ENCODE measurements at regions not wholly inside any gene's neighbourhood (a gene's known extent, or its start where the extent isn't known, plus 50 kb on each side); places are given as distances from the start of the nearest gene placed in this dataset.

- Histone ChIP-seq H2AFZ (ENCODE audit: low read depth) (no peak overlapping the region), H3K36me3 (replicated peaks in 1 of 2; ENCODE audit: control insufficient read depth in 1 of 2, insufficient read depth in 2 of 2, low read length in 1 of 2) (no peaks in the 10 kb centered on the region), H3K27me3 (ENCODE audit: insufficient read depth) (no peaks in the 10 kb centered on the region), H3K4me3 (ENCODE audit: low read depth in 2 of 2, low read length in 1 of 2) (no peak overlapping the region), H3K4me2 (peak overlapping the region; percentile 17; the same call in 1 of the 2 replicates), H3K9ac (no peak overlapping the region), H4K20me1 (ENCODE audit: insufficient read depth) (no peaks in the 10 kb centered on the region), H3K79me2 (ENCODE audit: insufficient read depth) (no peaks in the 10 kb centered on the region), H3K9me3 (no peaks in the 10 kb centered on the region), H3K27ac (ENCODE audit: low read depth in 2 of 2, low read length in 1 of 2) (peak overlapping the region in 1 of 2 experiments; percentile 65; a peak in 1 of 4 replicates), H3K4me1 (ENCODE audit: control insufficient read depth in 1 of 2, insufficient read depth in 2 of 2, low read depth in 1 of 2, low read length in 1 of 2) (peaks cover 12 to 34% of the 10 kb centered on the region in 2 experiments), H3K9me2 (no peaks in the 10 kb centered on the region), H3F3A (replicated peaks; ENCODE audit: insufficient read depth) (peaks cover 21% of the 10 kb centered on the region)
- CTCF ChIA-PET, result no interaction called here
- TF ChIP-seq TCF12 (IDR thresholded peaks at IDR 0.05) (no peak), MXI1 (IDR thresholded peaks at IDR 0.05; ENCODE audit: low read depth, low read length) (no peak), MAX (IDR thresholded peaks at IDR 0.05; ENCODE audit: low read depth) (no peak), EP300 (IDR thresholded peaks at IDR 0.05; ENCODE audit: borderline replicate concordance in 1 of 2, low read depth in 1 of 2, low read length in 1 of 2) (no peak), FOSL2 (IDR thresholded peaks at IDR 0.05; ENCODE audit: borderline replicate concordance, low read depth) (no peak; the same call in 1 of the 2 replicates), GABPA (IDR thresholded peaks at IDR 0.05; ENCODE audit: low read depth) (no peak), RFX5 (IDR thresholded peaks at IDR 0.05; ENCODE audit: low read length) (no peak), NRF1 (IDR thresholded peaks at IDR 0.05; ENCODE audit: low read depth, low read length) (no peak), TEAD4 (IDR thresholded peaks at IDR 0.05; ENCODE audit: borderline replicate concordance, insufficient read depth) (no peak), FOXJ3 (CRISPR knock-in tag; IDR thresholded peaks at IDR 0.05) (no peak), CTCF (IDR thresholded peaks at IDR 0.05) (no peak), RAD21 (IDR thresholded peaks at IDR 0.05; ENCODE audit: low read length) (no peak), RXRA (IDR thresholded peaks at IDR 0.05; ENCODE audit: borderline replicate concordance, low read depth) (no peak), ELF1 (IDR thresholded peaks at IDR 0.05) (no peak)
- TF ChIP-seq, protein P1, sequence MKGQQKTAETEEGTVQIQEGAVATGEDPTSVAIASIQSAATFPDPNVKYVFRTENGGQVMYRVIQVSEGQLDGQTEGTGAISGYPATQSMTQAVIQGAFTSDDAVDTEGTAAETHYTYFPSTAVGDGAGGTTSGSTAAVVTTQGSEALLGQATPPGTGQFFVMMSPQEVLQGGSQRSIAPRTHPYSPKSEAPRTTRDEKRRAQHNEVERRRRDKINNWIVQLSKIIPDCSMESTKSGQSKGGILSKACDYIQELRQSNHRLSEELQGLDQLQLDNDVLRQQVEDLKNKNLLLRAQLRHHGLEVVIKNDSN (IDR thresholded peaks at IDR 0.05; ENCODE audit: borderline replicate concordance, low read depth), result no peak
- no peak for DNase-seq
- POLR2A ChIA-PET, result no interaction called here
- WGBS (ENCODE audit: low lambda C conversion rate), result 81% methylated on average over 3 of the region's 4 CpGs
Observed at GRCh38 chr9:88732128-88732527, 197.2 kb downstream of the NXNL2 start.

DNA sequence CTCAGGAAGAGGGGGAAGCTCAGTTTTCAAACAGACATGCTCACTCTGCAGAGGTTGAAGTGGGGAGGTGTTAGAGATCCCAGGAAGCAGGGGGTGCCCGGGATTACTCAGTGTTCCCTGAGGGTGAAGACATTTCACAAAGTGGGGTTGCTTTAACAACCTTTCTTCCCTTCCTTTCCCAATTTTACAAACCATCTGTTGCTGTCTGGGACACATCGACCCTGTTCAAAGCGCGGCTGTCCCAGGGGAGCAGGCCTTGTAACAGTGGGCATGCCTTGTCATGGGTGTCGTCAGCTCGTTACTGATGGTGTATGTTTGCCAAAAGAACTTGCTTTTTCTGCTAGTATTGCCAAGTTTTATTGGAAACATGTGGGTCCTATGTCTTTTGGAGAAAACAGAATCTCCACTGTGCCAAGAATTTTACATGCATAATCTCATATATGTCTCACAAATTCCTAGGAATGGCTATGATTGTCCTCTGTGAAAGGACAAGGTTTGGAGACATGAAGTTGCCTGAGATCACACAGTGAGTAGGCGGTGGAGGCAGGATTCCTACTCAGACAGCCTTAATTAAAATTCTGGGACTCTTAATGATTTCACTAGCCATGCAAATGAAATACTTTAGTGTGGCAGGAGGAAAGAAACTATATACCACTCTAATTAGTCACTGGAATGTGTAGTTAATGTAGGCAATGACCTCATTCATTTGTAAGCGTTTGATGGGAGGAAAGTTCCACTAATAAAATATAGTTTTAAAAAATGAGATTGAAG lies 198.9 kb downstream of the NXNL2 start:
- ChIA-PET CTCF (no interaction called here), POLR2A (no interaction called here)
- no peak overlapping the region for H3K4me3 ChIP-seq (ENCODE audit: low read depth in 2 of 2, low read length in 1 of 2)
- H3K27me3 ChIP-seq (ENCODE audit: insufficient read depth), result no peaks in the 10 kb centered on the region
- H3K9ac ChIP-seq, result no peak overlapping the region
- peaks cover 21% of the 10 kb centered on the region for H3F3A ChIP-seq (replicated peaks; ENCODE audit: insufficient read depth)
- WGBS (ENCODE audit: low lambda C conversion rate), result 74% methylated on average over 8 of the region's 8 CpGs
- no peaks in the 10 kb centered on the region for H3K36me3 ChIP-seq (replicated peaks in 1 of 2; ENCODE audit: control insufficient read depth in 1 of 2, insufficient read depth in 2 of 2, low read length in 1 of 2)
- H3K79me2 ChIP-seq (ENCODE audit: insufficient read depth), result no peaks in the 10 kb centered on the region
- H3K4me1 ChIP-seq (ENCODE audit: control insufficient read depth in 1 of 2, insufficient read depth in 2 of 2, low read depth in 1 of 2, low read length in 1 of 2), result peaks cover 27 to 40% of the 10 kb centered on the region in 2 experiments
- H3K9me2 ChIP-seq, result no peaks in the 10 kb centered on the region
- TF ChIP-seq RAD21 (IDR thresholded peaks at IDR 0.05; ENCODE audit: low read length) (no peak), NFIC (IDR thresholded peaks at IDR 0.05; ENCODE audit: borderline replicate concordance) (peak; percentile 56; the same call in 1 of the 2 replicates), TCF12 (IDR thresholded peaks at IDR 0.05) (peak; percentile 70), FOSL2 (IDR thresholded peaks at IDR 0.05; ENCODE audit: borderline replicate concordance, low read depth) (no peak)
- H3K27ac ChIP-seq (ENCODE audit: low read depth in 2 of 2, low read length in 1 of 2), result peak overlapping the region; percentile 44 to 62; a peak in 3 of 4 replicates
- H4K20me1 ChIP-seq (ENCODE audit: insufficient read depth), result no peaks in the 10 kb centered on the region
- peak overlapping the region; percentile 38; the same call in 1 of the 2 replicates for H3K4me2 ChIP-seq
- H3K9me3 ChIP-seq, result no peaks in the 10 kb centered on the region
- peak overlapping the region; percentile 38; the same call in 1 of the 2 replicates for H2AFZ ChIP-seq (ENCODE audit: low read depth)
- no peak for DNase-seq
